Liver (tissue), 3 donors: ENCODE measurements at regions not wholly inside any gene's neighbourhood (a gene's known extent, or its start where the extent isn't known, plus 50 kb on each side); places are given as distances from the start of the nearest gene placed in this dataset.

Source experiments
- ATF3 ChIP-seq: IDR thresholded peaks from 2 replicates; pipeline ENCODE4 v1.6.1; 2016; ENCODE audit warnings: antibody characterized with exemption
- JUND ChIP-seq, 2 donors: IDR thresholded peaks; 2 replicates each; pipeline ENCODE4 v1.6.1; 2016; ENCODE audit warnings: antibody characterized with exemption in 2 of 2
- REST ChIP-seq: IDR thresholded peaks from 2 replicates; pipeline ENCODE4 v1.6.1; 2016; ENCODE audit warnings: antibody characterized with exemption, mild to moderate bottlenecking
- SP1 ChIP-seq: IDR thresholded peaks from 2 replicates; pipeline ENCODE4 v1.6.1; 2018; ENCODE audit warnings: antibody characterized with exemption, mild to moderate bottlenecking
- TAF1 ChIP-seq: conservative IDR thresholded peaks from 2 replicates; pipeline ENCODE4 v1.6.1; 2016; ENCODE audit warnings: antibody characterized with exemption, mild to moderate bottlenecking
- YY1 ChIP-seq: IDR thresholded peaks from 2 replicates; pipeline ENCODE4 v1.6.1; 2016; ENCODE audit warnings: antibody characterized with exemption, mild to moderate bottlenecking
- ZBTB33 ChIP-seq: IDR thresholded peaks from 2 replicates; pipeline ENCODE4 v1.6.1; 2016; ENCODE audit warnings: antibody characterized with exemption
- TF ChIP-seq, protein P1 (sequence below): fragments of 150-350 bp; IDR thresholded peaks from 2 replicates; pipeline ENCODE4 v1.5.1; 2017; ENCODE audit warnings: improper control_type of control experiment, low read depth, low read length; ENCODE audit not compliant: missing input control
- TF ChIP-seq, protein P2 (sequence below): IDR thresholded peaks from 2 replicates; pipeline ENCODE4 v1.6.1; 2016; ENCODE audit warnings: antibody characterized with exemption
- donor health status: healthy.
- donor health status: healthy.

DNA sequence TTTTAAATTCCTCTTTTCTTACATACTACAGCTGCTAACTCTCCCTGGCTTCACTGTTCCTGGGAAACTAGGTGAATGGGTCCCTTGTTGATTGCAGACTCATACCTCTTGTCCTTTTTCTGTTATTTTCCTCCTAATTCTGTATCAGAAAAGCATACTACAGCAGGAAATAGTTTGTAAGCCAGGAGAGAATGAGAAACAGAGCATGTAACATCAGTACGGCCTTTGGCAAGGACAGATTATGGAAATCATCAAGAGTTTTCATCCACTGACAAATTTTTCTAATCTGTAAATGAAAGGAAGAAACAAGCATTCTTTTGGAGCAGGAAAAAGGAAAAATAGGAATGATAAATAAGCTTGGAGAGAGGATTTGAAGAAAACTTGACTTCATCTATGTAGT, 239.2 kb downstream of the ANTXR2 start:
- TF ChIP-seq, protein P1, sequence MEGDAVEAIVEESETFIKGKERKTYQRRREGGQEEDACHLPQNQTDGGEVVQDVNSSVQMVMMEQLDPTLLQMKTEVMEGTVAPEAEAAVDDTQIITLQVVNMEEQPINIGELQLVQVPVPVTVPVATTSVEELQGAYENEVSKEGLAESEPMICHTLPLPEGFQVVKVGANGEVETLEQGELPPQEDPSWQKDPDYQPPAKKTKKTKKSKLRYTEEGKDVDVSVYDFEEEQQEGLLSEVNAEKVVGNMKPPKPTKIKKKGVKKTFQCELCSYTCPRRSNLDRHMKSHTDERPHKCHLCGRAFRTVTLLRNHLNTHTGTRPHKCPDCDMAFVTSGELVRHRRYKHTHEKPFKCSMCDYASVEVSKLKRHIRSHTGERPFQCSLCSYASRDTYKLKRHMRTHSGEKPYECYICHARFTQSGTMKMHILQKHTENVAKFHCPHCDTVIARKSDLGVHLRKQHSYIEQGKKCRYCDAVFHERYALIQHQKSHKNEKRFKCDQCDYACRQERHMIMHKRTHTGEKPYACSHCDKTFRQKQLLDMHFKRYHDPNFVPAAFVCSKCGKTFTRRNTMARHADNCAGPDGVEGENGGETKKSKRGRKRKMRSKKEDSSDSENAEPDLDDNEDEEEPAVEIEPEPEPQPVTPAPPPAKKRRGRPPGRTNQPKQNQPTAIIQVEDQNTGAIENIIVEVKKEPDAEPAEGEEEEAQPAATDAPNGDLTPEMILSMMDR, result no peak
- TF ChIP-seq ZBTB33, result no peak
- no peak for TF ChIP-seq REST
- TF ChIP-seq YY1, result no peak
- no peak for TF ChIP-seq SP1
- TF ChIP-seq JUND (IDR thresholded peaks at IDR 0.05), result no peak
- no peak for TF ChIP-seq TAF1
- TF ChIP-seq, protein P2, sequence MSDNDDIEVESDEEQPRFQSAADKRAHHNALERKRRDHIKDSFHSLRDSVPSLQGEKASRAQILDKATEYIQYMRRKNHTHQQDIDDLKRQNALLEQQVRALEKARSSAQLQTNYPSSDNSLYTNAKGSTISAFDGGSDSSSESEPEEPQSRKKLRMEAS, result no peak
- TF ChIP-seq ATF3, result no peak
